ENCODE measurements at regions not wholly inside any gene's neighbourhood (a gene's known extent, or its start where the extent isn't known, plus 50 kb on each side); places are given as distances from the start of the nearest gene placed in this dataset.

DNA sequence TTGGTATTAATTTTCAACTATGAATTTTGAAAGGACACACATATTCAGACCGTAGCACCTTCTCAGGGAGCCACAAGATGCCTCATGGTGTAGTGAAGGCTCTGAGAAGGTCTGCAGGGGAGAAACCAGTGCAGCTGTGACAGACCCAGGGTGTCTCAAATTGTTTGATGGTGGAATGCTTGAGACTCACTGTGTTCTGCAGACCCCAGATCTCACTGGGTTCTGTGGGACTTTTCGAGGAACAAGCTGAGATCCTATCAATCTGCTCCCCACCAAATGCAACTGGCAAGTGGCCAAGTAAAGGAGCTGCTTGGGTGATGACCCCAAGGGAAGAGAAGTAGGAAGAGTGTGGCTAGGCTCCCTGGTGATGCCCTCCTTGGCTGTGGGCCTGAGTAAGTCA lies 130.5 kb upstream of the UNC5B start:
- TF ChIP-seq, protein P1, sequence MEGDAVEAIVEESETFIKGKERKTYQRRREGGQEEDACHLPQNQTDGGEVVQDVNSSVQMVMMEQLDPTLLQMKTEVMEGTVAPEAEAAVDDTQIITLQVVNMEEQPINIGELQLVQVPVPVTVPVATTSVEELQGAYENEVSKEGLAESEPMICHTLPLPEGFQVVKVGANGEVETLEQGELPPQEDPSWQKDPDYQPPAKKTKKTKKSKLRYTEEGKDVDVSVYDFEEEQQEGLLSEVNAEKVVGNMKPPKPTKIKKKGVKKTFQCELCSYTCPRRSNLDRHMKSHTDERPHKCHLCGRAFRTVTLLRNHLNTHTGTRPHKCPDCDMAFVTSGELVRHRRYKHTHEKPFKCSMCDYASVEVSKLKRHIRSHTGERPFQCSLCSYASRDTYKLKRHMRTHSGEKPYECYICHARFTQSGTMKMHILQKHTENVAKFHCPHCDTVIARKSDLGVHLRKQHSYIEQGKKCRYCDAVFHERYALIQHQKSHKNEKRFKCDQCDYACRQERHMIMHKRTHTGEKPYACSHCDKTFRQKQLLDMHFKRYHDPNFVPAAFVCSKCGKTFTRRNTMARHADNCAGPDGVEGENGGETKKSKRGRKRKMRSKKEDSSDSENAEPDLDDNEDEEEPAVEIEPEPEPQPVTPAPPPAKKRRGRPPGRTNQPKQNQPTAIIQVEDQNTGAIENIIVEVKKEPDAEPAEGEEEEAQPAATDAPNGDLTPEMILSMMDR (conservative IDR thresholded peaks at IDR 0.05; ENCODE audit: low read depth, low read length), result no peak
- no peak for TF ChIP-seq MAZ (IDR thresholded peaks at IDR 0.05; ENCODE audit: borderline replicate concordance, low read depth, low read length)

All from IMR-90 (cell line).